CD4-positive, alpha-beta T cell (primary cell): ENCODE measurements at regions not wholly inside any gene's neighbourhood (a gene's known extent, or its start where the extent isn't known, plus 50 kb on each side); places are given as distances from the start of the nearest gene placed in this dataset.

Source experiments
- ATAC-seq: fragments of 200-7000 bp; cut with Tn5 transposase; one replicate; pipeline ENCODE4 v1.10.0; 2022; ENCODE audit warnings: mild to moderate bottlenecking; ENCODE audit not compliant: poor library complexity
- CTCF ChIA-PET: fragments of 350-600 bp; sonication (Branson Sonifier 250); formaldehyde crosslinking; loops from one replicate; lab custom pipeline; 2021; ENCODE audit warnings: antibody characterized with exemption, inconsistent platforms; lab: Charles Lee
- POLR2A ChIA-PET: fragments of 350-600 bp; sonication (Branson Sonifier 250); formaldehyde crosslinking; loops from one replicate; lab custom pipeline; 2021; ENCODE audit warnings: antibody characterized with exemption, inconsistent platforms; lab: Charles Lee
- DNase-seq, 14 experiments: peaks; one replicate each; pipeline ENCODE4 v3.0.0-alpha.2; 2013 to 2020; ENCODE audit warnings: mixed read lengths in 2 of 14
- H3K27ac ChIP-seq, 2 donors: one replicate each; pipeline versions ENCODE4 v1.5.1 to v1.7.0; 2013; ENCODE audit warnings: low read length in 2 of 2, low read depth in 1 of 2, mild to moderate bottlenecking in 1 of 2
- H3K27me3 ChIP-seq, 2 experiments: 1 replicate in 1 of 2; 2 replicates in 1 of 2; pipeline versions ENCODE4 v1.6.1 to v1.7.0; 2013; ENCODE audit warnings: low read length in 2 of 2, control low read depth in 1 of 2, mild to moderate bottlenecking in 1 of 2, moderate library complexity in 1 of 2; ENCODE audit not compliant: insufficient read depth in 2 of 2, control insufficient read depth in 1 of 2
- H3K36me3 ChIP-seq: one replicate; pipeline ENCODE4 v1.6.1; 2013; ENCODE audit warnings: low read length, control low read depth; ENCODE audit not compliant: insufficient read depth
- H3K4me1 ChIP-seq: one replicate; pipeline ENCODE4 v1.6.1; 2013; ENCODE audit warnings: low read length, control low read depth; ENCODE audit not compliant: insufficient read depth
- H3K4me3 ChIP-seq: one replicate; pipeline ENCODE4 v1.5.1; 2013; ENCODE audit warnings: mild to moderate bottlenecking, low read length, moderate library complexity
- H3K9me3 ChIP-seq, 2 experiments: 1 replicate in 1 of 2; 2 replicates in 1 of 2; pipeline versions ENCODE4 v1.6.1 to v1.7.0; 2013; ENCODE audit warnings: low read length in 2 of 2, mild to moderate bottlenecking in 2 of 2, control low read depth in 1 of 2, moderate library complexity in 1 of 2; ENCODE audit not compliant: control insufficient read depth in 1 of 2, insufficient read depth in 1 of 2
- H3K27ac Mint-ChIP-seq: one replicate; pipeline ENCODE4 v1.8.0; 2020; ENCODE audit warnings: mixed read lengths
- H3K27me3 Mint-ChIP-seq: one replicate; pipeline ENCODE4 v1.8.0; 2021; ENCODE audit warnings: mixed read lengths
- H3K36me3 Mint-ChIP-seq: one replicate; pipeline ENCODE4 v1.8.0; 2021; ENCODE audit warnings: low read depth, mixed read lengths
- H3K4me1 Mint-ChIP-seq: one replicate; pipeline ENCODE4 v1.8.0; 2021; ENCODE audit warnings: low read depth, mixed read lengths
- H3K4me3 Mint-ChIP-seq: one replicate; pipeline ENCODE4 v1.8.0; 2020; ENCODE audit warnings: mild to moderate bottlenecking, mixed read lengths
- H3K9me3 Mint-ChIP-seq: one replicate; pipeline ENCODE4 v1.8.0; 2020; ENCODE audit warnings: mixed read lengths
- CTCF ChIP-seq: fragments of 200-600 bp; IDR thresholded peaks from one replicate; pipeline ENCODE4 v1.8.0; 2022; ENCODE audit warnings: antibody characterized with exemption, mild to moderate bottlenecking
- intact Hi-C, 2 experiments: fragments of 100-400 bp; cut with DNase I in 1 of 2; cut with micrococcal nuclease in 1 of 2; formaldehyde crosslinking; loops; one replicate each; pipeline versions ENCODE4 v1.15.1 to v1.9.0; 2023 to 2025; cut with DNase I, micrococcal nuclease

- no peak overlapping the region for H3K27ac Mint-ChIP-seq
- no peaks in the 10 kb centered on the region for H3K4me1 ChIP-seq
Observed at GRCh38 chr1:29757866-29758780, 521.8 kb downstream of the PTPRU start.

GRCh38 chr1:29756901-29757725, 520.8 kb downstream of the PTPRU start:
- Mint-ChIP-seq H3K9me3 (no peaks in the 10 kb centered on the region), H3K27me3 (peaks cover 19% of the 10 kb centered on the region), H3K4me1 (no peaks in the 10 kb centered on the region), H3K27ac (no peak overlapping the region), H3K36me3 (no peaks in the 10 kb centered on the region), H3K4me3 (no peak overlapping the region)
- H3K4me1 ChIP-seq: no peaks in the 10 kb centered on the region
- no peaks in the 10 kb centered on the region for H3K36me3 ChIP-seq
- no peak overlapping the region for H3K27ac ChIP-seq
- ATAC-seq: no peak
- H3K27me3 ChIP-seq: peaks cover 0 to 17% of the 10 kb centered on the region in 2 experiments
- intact Hi-C loops: no loop called here
- ChIA-PET POLR2A (no interaction called here), CTCF (no interaction called here)
- H3K9me3 ChIP-seq: no peaks in the 10 kb centered on the region
- no peak for TF ChIP-seq CTCF
- no peak for DNase-seq
- no peak overlapping the region for H3K4me3 ChIP-seq

More at GRCh38 chr1:29757866-29758780, 521.8 kb downstream of the PTPRU start:
- POLR2A ChIA-PET: no interaction called here
- ATAC-seq (no peak), DNase-seq (no peak)
- no peak overlapping the region for H3K4me3 Mint-ChIP-seq
- no peak overlapping the region for H3K27ac ChIP-seq
- no peaks in the 10 kb centered on the region for H3K36me3 ChIP-seq
- H3K27me3 Mint-ChIP-seq: peaks cover 26% of the 10 kb centered on the region
- no peaks in the 10 kb centered on the region for H3K9me3 Mint-ChIP-seq
- H3K27me3 ChIP-seq: peaks cover 4 to 12% of the 10 kb centered on the region in 2 experiments
- H3K9me3 ChIP-seq: no peaks in the 10 kb centered on the region
- intact Hi-C loops: no loop called here
- H3K4me3 ChIP-seq: no peak overlapping the region
- no peaks in the 10 kb centered on the region for H3K36me3 Mint-ChIP-seq
- H3K4me1 Mint-ChIP-seq: no peaks in the 10 kb centered on the region
- CTCF ChIA-PET: no interaction called here
- no peak for TF ChIP-seq CTCF

- Histone ChIP-seq H3K27me3 (peaks cover 0 to 18% of the 10 kb centered on the region in 2 experiments), H3K27ac (no peak overlapping the region), H3K4me1 (no peaks in the 10 kb centered on the region), H3K4me3 (no peak overlapping the region), H3K9me3 (no peaks in the 10 kb centered on the region), H3K36me3 (no peaks in the 10 kb centered on the region)
- Mint-ChIP-seq H3K4me1 (no peaks in the 10 kb centered on the region), H3K36me3 (no peaks in the 10 kb centered on the region), H3K27ac (no peak overlapping the region), H3K4me3 (no peak overlapping the region), H3K27me3 (peaks cover 13% of the 10 kb centered on the region), H3K9me3 (no peaks in the 10 kb centered on the region)
- ChIA-PET CTCF (no interaction called here), POLR2A (no interaction called here)
- TF ChIP-seq CTCF: no peak
- DNase-seq (no peak), ATAC-seq (no peak)
- intact Hi-C loops: no loop called here
Observed at GRCh38 chr1:29756498-29756897, 520.2 kb downstream of the PTPRU start.
